CD4-positive, alpha-beta memory T cell (primary cell): ENCODE measurements at regions not wholly inside any gene's neighbourhood (a gene's known extent, or its start where the extent isn't known, plus 50 kb on each side); places are given as distances from the start of the nearest gene placed in this dataset.

Source experiments
- CTCF ChIA-PET: fragments of 350-600 bp; sonication (Branson Sonifier 250); formaldehyde crosslinking; loops from one replicate; lab custom pipeline; 2021; ENCODE audit warnings: inconsistent platforms; ENCODE audit not compliant: partially characterized antibody; lab: Charles Lee
- POLR2A ChIA-PET: fragments of 350-600 bp; sonication (Branson Sonifier 250); formaldehyde crosslinking; loops from one replicate; lab custom pipeline; 2021; ENCODE audit not compliant: partially characterized antibody; lab: Charles Lee
- DNase-seq, 5 donors: peaks; one replicate each; pipeline versions ENCODE4 v3.0.0 to v3.0.0-alpha.2; 2020 to 2022; ENCODE audit warnings: mixed read lengths in 1 of 5
- H3K27ac ChIP-seq: one replicate; pipeline ENCODE4 v1.7.0; 2013; ENCODE audit warnings: low read depth, low read length
- H3K27me3 ChIP-seq: 2 replicates; pipeline ENCODE4 v1.7.0; 2013; ENCODE audit warnings: mild to moderate bottlenecking, low read length, moderate library complexity; ENCODE audit not compliant: insufficient read depth
- H3K36me3 ChIP-seq: 2 replicates; pipeline ENCODE4 v1.7.0; 2013; ENCODE audit warnings: mild to moderate bottlenecking, low read length, moderate library complexity; ENCODE audit not compliant: insufficient read depth
- H3K4me1 ChIP-seq: 2 replicates; pipeline ENCODE4 v1.7.0; 2013; ENCODE audit warnings: mild to moderate bottlenecking, low read length, moderate library complexity; ENCODE audit not compliant: insufficient read depth
- H3K4me3 ChIP-seq, 2 donors: one replicate each; pipeline ENCODE4 v1.7.0; 2013; ENCODE audit warnings: low read length in 2 of 2, mild to moderate bottlenecking in 1 of 2
- H3K9me3 ChIP-seq, 2 donors: one replicate each; pipeline ENCODE4 v1.7.0; 2013; ENCODE audit warnings: low read length in 2 of 2, control low read depth in 1 of 2; ENCODE audit not compliant: control insufficient read depth in 1 of 2
- H3K27ac Mint-ChIP-seq, 7 donors: one replicate each; pipeline ENCODE4 v1.8.0; 2020 to 2021; ENCODE audit warnings: mixed read lengths in 7 of 7, mild to moderate bottlenecking in 6 of 7, inconsistent platforms in 3 of 7, moderate library complexity in 3 of 7
- H3K27me3 Mint-ChIP-seq, 2 donors: one replicate each; pipeline ENCODE4 v1.8.0; 2020 to 2021; ENCODE audit warnings: mixed read lengths in 2 of 2
- H3K36me3 Mint-ChIP-seq, 2 donors: one replicate each; pipeline ENCODE4 v1.8.0; 2020 to 2021; ENCODE audit warnings: mixed read lengths in 2 of 2, inconsistent platforms in 1 of 2, mild to moderate bottlenecking in 1 of 2
- H3K4me1 Mint-ChIP-seq, 4 donors: one replicate each; pipeline ENCODE4 v1.8.0; 2020 to 2021; ENCODE audit warnings: mixed read lengths in 4 of 4, mild to moderate bottlenecking in 1 of 4
- H3K4me3 Mint-ChIP-seq, 8 donors: one replicate each; pipeline ENCODE4 v1.8.0; 2020 to 2021; ENCODE audit warnings: mixed read lengths in 8 of 8, mild to moderate bottlenecking in 7 of 8, moderate library complexity in 6 of 8, inconsistent platforms in 3 of 8
- H3K9me3 Mint-ChIP-seq, 8 donors: one replicate each; pipeline ENCODE4 v1.8.0; 2020 to 2021; ENCODE audit warnings: mixed read lengths in 8 of 8, mild to moderate bottlenecking in 5 of 8, inconsistent platforms in 3 of 8, moderate library complexity in 1 of 8
- intact Hi-C: fragments of 100-400 bp; cut with micrococcal nuclease; formaldehyde crosslinking; loops from one replicate; pipeline ENCODE4 v1.15.1; 2023

GRCh38 chr6:74115674-74116073, 419.7 kb downstream of the CD109 start:
- intact Hi-C loops = no loop called here
- H3K4me3 ChIP-seq = no peak overlapping the region
- no peak for DNase-seq
- Mint-ChIP-seq H3K27me3 (no peaks in the 10 kb centered on the region), H3K4me3 (no peak overlapping the region), H3K4me1 (no peaks in the 10 kb centered on the region), H3K27ac (no peak overlapping the region), H3K9me3 (peaks cover 0 to 6% (median 3%) of the 10 kb centered on the region in 8 donors), H3K36me3 (no peaks in the 10 kb centered on the region)
- no peaks in the 10 kb centered on the region for H3K36me3 ChIP-seq
- POLR2A ChIA-PET = no interaction called here
- no peaks in the 10 kb centered on the region for H3K4me1 ChIP-seq
- no peaks in the 10 kb centered on the region for H3K9me3 ChIP-seq
- no peaks in the 10 kb centered on the region for H3K27me3 ChIP-seq
- no peak overlapping the region for H3K27ac ChIP-seq
- CTCF ChIA-PET = no interaction called here

GRCh38 chr6:74114428-74114827, 418.4 kb downstream of the CD109 start:
- Histone ChIP-seq H3K36me3 (no peaks in the 10 kb centered on the region), H3K27ac (no peak overlapping the region), H3K4me3 (no peak overlapping the region), H3K9me3 (no peaks in the 10 kb centered on the region), H3K27me3 (no peaks in the 10 kb centered on the region), H3K4me1 (no peaks in the 10 kb centered on the region)
- Mint-ChIP-seq H3K27me3 (no peaks in the 10 kb centered on the region), H3K9me3 (peaks cover 0 to 6% (median 3%) of the 10 kb centered on the region in 8 donors), H3K36me3 (no peaks in the 10 kb centered on the region), H3K27ac (no peak overlapping the region), H3K4me3 (no peak overlapping the region), H3K4me1 (no peaks in the 10 kb centered on the region)
- DNase-seq = no peak
- POLR2A ChIA-PET = no interaction called here
- CTCF ChIA-PET = no interaction called here
- intact Hi-C loops = no loop called here

GRCh38 chr6:74113901-74114300, 417.9 kb downstream of the CD109 start:
- Mint-ChIP-seq H3K4me1 (no peaks in the 10 kb centered on the region), H3K36me3 (no peaks in the 10 kb centered on the region), H3K4me3 (no peak overlapping the region), H3K9me3 (peaks cover 0 to 6% (median 2%) of the 10 kb centered on the region in 8 donors), H3K27me3 (no peaks in the 10 kb centered on the region), H3K27ac (peak overlapping the region in 2 of 7 donors; percentile 2 to 8)
- DNase-seq = no peak
- H3K4me3 ChIP-seq = no peak overlapping the region
- ChIA-PET POLR2A (no interaction called here), CTCF (no interaction called here)
- no peak overlapping the region for H3K27ac ChIP-seq
- no peaks in the 10 kb centered on the region for H3K9me3 ChIP-seq
- no peaks in the 10 kb centered on the region for H3K4me1 ChIP-seq
- intact Hi-C loops = no loop called here
- H3K36me3 ChIP-seq = no peaks in the 10 kb centered on the region
- no peaks in the 10 kb centered on the region for H3K27me3 ChIP-seq

- Histone ChIP-seq H3K4me3 (no peak overlapping the region), H3K27ac (no peak overlapping the region), H3K4me1 (no peaks in the 10 kb centered on the region), H3K36me3 (no peaks in the 10 kb centered on the region), H3K27me3 (no peaks in the 10 kb centered on the region), H3K9me3 (no peaks in the 10 kb centered on the region)
- CTCF ChIA-PET = no interaction called here
- Mint-ChIP-seq H3K36me3 (no peaks in the 10 kb centered on the region), H3K9me3 (peaks cover 0 to 4% (median 0%) of the 10 kb centered on the region in 8 donors), H3K27ac (no peak overlapping the region), H3K4me3 (no peak overlapping the region), H3K27me3 (peaks cover 0 to 2% of the 10 kb centered on the region in 2 donors), H3K4me1 (no peaks in the 10 kb centered on the region)
- intact Hi-C loops = no loop called here
- no peak for DNase-seq
- POLR2A ChIA-PET = no interaction called here
These were observed 407.4 kb downstream of the CD109 start for GRCh38 chr6:74103417-74103816.

GRCh38 chr6:74100719-74101287, 404.8 kb downstream of the CD109 start:
- Mint-ChIP-seq H3K27me3 (peaks cover 0 to 3% of the 10 kb centered on the region in 2 donors), H3K36me3 (no peaks in the 10 kb centered on the region), H3K9me3 (peaks cover 0 to 6% (median 0%) of the 10 kb centered on the region in 8 donors), H3K4me3 (no peak overlapping the region), H3K27ac (no peak overlapping the region), H3K4me1 (no peaks in the 10 kb centered on the region)
- Histone ChIP-seq H3K9me3 (no peaks in the 10 kb centered on the region), H3K27me3 (no peaks in the 10 kb centered on the region), H3K27ac (no peak overlapping the region), H3K36me3 (no peaks in the 10 kb centered on the region), H3K4me1 (no peaks in the 10 kb centered on the region), H3K4me3 (no peak overlapping the region)
- DNase-seq = no peak
- intact Hi-C loops = no loop called here
- POLR2A ChIA-PET = interaction anchor here (0.5 kb wide), 1 partner anchor 20 kb away, joined by 4 read pairs; no protein-coding TSS in a partner anchor
- CTCF ChIA-PET = no interaction called here

- no peak overlapping the region for H3K4me3 Mint-ChIP-seq
- H3K27me3 ChIP-seq = no peaks in the 10 kb centered on the region
- no peaks in the 10 kb centered on the region for H3K36me3 ChIP-seq
- H3K27ac Mint-ChIP-seq = no peak overlapping the region
- POLR2A ChIA-PET = no interaction called here
- H3K4me1 ChIP-seq = no peaks in the 10 kb centered on the region
- H3K4me1 Mint-ChIP-seq = no peaks in the 10 kb centered on the region
- DNase-seq = no peak
- H3K27me3 Mint-ChIP-seq = peaks cover 0 to 2% of the 10 kb centered on the region in 2 donors
- intact Hi-C loops = no loop called here
- no peaks in the 10 kb centered on the region for H3K36me3 Mint-ChIP-seq
- no peak overlapping the region for H3K4me3 ChIP-seq
- no peaks in the 10 kb centered on the region for H3K9me3 ChIP-seq
- CTCF ChIA-PET = interaction anchor here (0.7 kb wide), 1 partner anchor 1113 kb away, joined by 3 read pairs; no protein-coding TSS in a partner anchor
- H3K9me3 Mint-ChIP-seq = peaks cover 0 to 3% (median 0%) of the 10 kb centered on the region in 8 donors
- H3K27ac ChIP-seq = no peak overlapping the region
These were observed 400.3 kb downstream of the CD109 start for GRCh38 chr6:74096329-74096728.

- no peaks in the 10 kb centered on the region for H3K4me1 ChIP-seq
- no peaks in the 10 kb centered on the region for H3K36me3 ChIP-seq
- Mint-ChIP-seq H3K27ac (no peak overlapping the region), H3K4me3 (no peak overlapping the region), H3K4me1 (no peaks in the 10 kb centered on the region), H3K27me3 (peaks cover 0 to 6% of the 10 kb centered on the region in 2 donors), H3K36me3 (no peaks in the 10 kb centered on the region), H3K9me3 (peaks cover 0 to 4% (median under 1%) of the 10 kb centered on the region in 8 donors)
- no peak for DNase-seq
- intact Hi-C loops = no loop called here
- CTCF ChIA-PET = interaction anchor here (0.6 to 4.5 kb wide), 2 partner anchors 16 to 1114 kb away, joined by 4 to 80 read pairs; partner anchors contain the start of gene COL12A1
- POLR2A ChIA-PET = no interaction called here
- no peak overlapping the region for H3K27ac ChIP-seq
- no peaks in the 10 kb centered on the region for H3K27me3 ChIP-seq
- no peaks in the 10 kb centered on the region for H3K9me3 ChIP-seq
- no peak overlapping the region for H3K4me3 ChIP-seq
These were observed 397.4 kb downstream of the CD109 start for GRCh38 chr6:74093361-74093760.
